DMS 273 (cell line): ENCODE measurements at regions not wholly inside any gene's neighbourhood (a gene's known extent, or its start where the extent isn't known, plus 50 kb on each side); places are given as distances from the start of the nearest gene placed in this dataset.

Experiments
- DNase-seq: peaks from one replicate; lab custom pipeline; 2025; ENCODE audit not compliant: unreplicated experiment; lab: John Stamatoyannopoulos, UW

GRCh38 chr11:122062763-122063162, 53.3 kb downstream of the BLID start:
- DNase-seq = no peak

- no peak for DNase-seq
These were observed 56.5 kb downstream of the BLID start for GRCh38 chr11:122059565-122059964.

GRCh38 chr11:122050021-122050690, 65.9 kb downstream of the BLID start:
- DNase-seq = no peak

- DNase-seq = no peak
These were observed 67.6 kb downstream of the BLID start for GRCh38 chr11:122048401-122048800.

GRCh38 chr11:122046846-122047245, 69.2 kb downstream of the BLID start:
- no peak for DNase-seq

GRCh38 chr11:122046438-122046837, 69.6 kb downstream of the BLID start:
- no peak for DNase-seq

GRCh38 chr11:122045181-122045586, 70.8 kb downstream of the BLID start:
- DNase-seq = no peak

- DNase-seq = no peak
These were observed 71.9 kb downstream of the BLID start for GRCh38 chr11:122044086-122044485.

GRCh38 chr11:122042981-122043380, 73.0 kb downstream of the BLID start:
- no peak for DNase-seq

GRCh38 chr11:122040464-122040863, 75.6 kb downstream of the BLID start:
- no peak for DNase-seq

- no peak for DNase-seq
These were observed 77.5 kb downstream of the BLID start for GRCh38 chr11:122038543-122038942.

- DNase-seq = no peak
These were observed 78.1 kb downstream of the BLID start for GRCh38 chr11:122037911-122038310.

GRCh38 chr11:122036493-122036892, 79.5 kb downstream of the BLID start:
- no peak for DNase-seq

- no peak for DNase-seq
These were observed 80.0 kb downstream of the BLID start for GRCh38 chr11:122036018-122036417.

GRCh38 chr11:122033631-122034030, 82.4 kb downstream of the BLID start:
- DNase-seq = no peak

GRCh38 chr11:122033193-122033592, 82.8 kb downstream of the BLID start:
- no peak for DNase-seq

- DNase-seq = no peak
These were observed 83.7 kb downstream of the BLID start for GRCh38 chr11:122032317-122032716.

- DNase-seq = no peak
These were observed 84.2 kb downstream of the BLID start for GRCh38 chr11:122031813-122032212.

- no peak for DNase-seq
These were observed 85.7 kb downstream of the BLID start for GRCh38 chr11:122030286-122030685.

GRCh38 chr11:122028545-122028944, 87.5 kb downstream of the BLID start:
- DNase-seq = peak; percentile 3

GRCh38 chr11:122028036-122028435, 88.0 kb downstream of the BLID start:
- no peak for DNase-seq

GRCh38 chr11:122025757-122026156, 90.3 kb downstream of the BLID start:
- no peak for DNase-seq

GRCh38 chr11:122024278-122024677, 91.7 kb downstream of the BLID start:
- no peak for DNase-seq
